GM12865 (cell line): ENCODE measurements at regions not wholly inside any gene's neighbourhood (a gene's known extent, or its start where the extent isn't known, plus 50 kb on each side); places are given as distances from the start of the nearest gene placed in this dataset.
"Not testable (repeated sequence)": the region's sequence is repeated elsewhere in the genome, so short reads cannot be mapped to it uniquely, and the experiment has no call there.

Experiments used
- DNase-seq: peaks from one replicate; pipeline ENCODE4 v3.0.0; 2010; ENCODE audit warnings: low read depth
- H3K4me3 ChIP-seq: 2 replicates; pipeline ENCODE4 v1.5.1; 2011; ENCODE audit warnings: mild to moderate bottlenecking, low read depth, low read length, control low read depth
- CTCF ChIP-seq: IDR thresholded peaks from 2 replicates; pipeline ENCODE4 v1.5.1; 2011; ENCODE audit warnings: low read length, control low read depth, low read depth, inconsistent platforms; ENCODE audit not compliant: insufficient read depth; ENCODE audit errors: missing control alignments

- H3K4me3 ChIP-seq: no peak overlapping the region
- TF ChIP-seq CTCF: no peak
- no peak for DNase-seq
Observed at GRCh38 chr12:18878676-18879180, 140.8 kb downstream of the CAPZA3 start.

GRCh38 chr12:18882690-18883089 lies 144.8 kb downstream of the CAPZA3 start:
- no peak for TF ChIP-seq CTCF
- H3K4me3 ChIP-seq: no peak overlapping the region
- DNase-seq: no peak

GRCh38 chr12:18886962-18887361 lies 149.0 kb downstream of the CAPZA3 start:
- DNase-seq: peak; percentile 55
- no peak for TF ChIP-seq CTCF
- no peak overlapping the region for H3K4me3 ChIP-seq

GRCh38 chr12:18887368-18887767 lies 149.4 kb downstream of the CAPZA3 start:
- DNase-seq: no peak
- H3K4me3 ChIP-seq: no peak overlapping the region
- TF ChIP-seq CTCF: no peak

GRCh38 chr12:18888047-18888446 lies 150.1 kb downstream of the CAPZA3 start:
- no peak for TF ChIP-seq CTCF
- no peak overlapping the region for H3K4me3 ChIP-seq
- no peak for DNase-seq

- not testable (repeated sequence) for DNase-seq, H3K4me3 ChIP-seq
Observed at GRCh38 chr12:18890621-18891020, 152.7 kb downstream of the CAPZA3 start.

GRCh38 chr12:18895540-18895939 lies 157.6 kb downstream of the CAPZA3 start:
- DNase-seq: no peak
- no peak overlapping the region for H3K4me3 ChIP-seq
- no peak for TF ChIP-seq CTCF
